HepG2 (cell line): ENCODE measurements at regions not wholly inside any gene's neighbourhood (a gene's known extent, or its start where the extent isn't known, plus 50 kb on each side); places are given as distances from the start of the nearest gene placed in this dataset.

Experiments
- ATAC-seq: fragments of 200-7000 bp; cut with Tn5 transposase; 3 replicates; pipeline ENCODE4 v1.9.1; 2020; ENCODE audit warnings: mild to moderate bottlenecking, moderate library complexity
- BruUV-seq: library from RNA; stranded (reverse); fragments of 400-500 nt; replicated peaks from 2 replicates; lab custom pipeline; 2021; lab: Mats Ljungman, UMichigan
- CTCF ChIA-PET: fragments of 300-600 bp; formaldehyde crosslinking; extraction: SDS; loops from one replicate; lab custom pipeline; 2021; ENCODE audit warnings: low total read pairs, inconsistent platforms, low intra/inter-chr PET ratio; lab: Yijun Ruan, JAX
- POLR2A ChIA-PET: fragments of 350-600 bp; sonication (Branson Sonifier 250); formaldehyde crosslinking; loops from one replicate; lab custom pipeline; 2020; ENCODE audit warnings: antibody characterized with exemption, inconsistent platforms; lab: Yijun Ruan, JAX
- DNase-seq: peaks from one replicate; pipeline ENCODE4 v3.0.0-alpha.2; 2015; ENCODE audit warnings: low spot score
- FAIRE-seq: peaks from 3 replicates; lab custom pipeline; 2011; peaks lifted over from hg19 to GRCh38; lab: Jason Lieb, UNC
- H2AFZ ChIP-seq: one replicate; pipeline ENCODE4 v1.6.1; 2011; ENCODE audit warnings: low read length, inconsistent platforms
- H3K27ac ChIP-seq: fragments of 300-600 bp; 3 replicates; pipeline ENCODE4 v1.8.0; 2011; ENCODE audit warnings: mixed run types, mild to moderate bottlenecking, mixed read lengths, low read length, inconsistent platforms; ENCODE audit not compliant: insufficient read depth; ENCODE audit errors: extremely low read length
- H3K27me3 ChIP-seq, 2 experiments: fragments of 200-600 bp in 1 of 2; 2 replicates in 1 of 2; 3 replicates in 1 of 2; pipeline versions ENCODE4 v1.6.0 to v1.8.0; 2011; ENCODE audit warnings: low read length in 2 of 2, mild to moderate bottlenecking in 2 of 2, moderate library complexity in 2 of 2, inconsistent platforms in 1 of 2; ENCODE audit not compliant: insufficient read depth in 2 of 2, control insufficient read depth in 1 of 2
- H3K36me3 ChIP-seq, 2 experiments: fragments of 200-600 bp in 1 of 2; replicated peaks in 1 of 2; 2 replicates in 1 of 2; 3 replicates in 1 of 2; pipeline versions ENCODE4 v1.5.1 to v1.8.0; 2011; ENCODE audit warnings: low read length in 2 of 2, inconsistent platforms in 1 of 2; ENCODE audit not compliant: insufficient read depth in 2 of 2, control insufficient read depth in 1 of 2
- H3K4me1 ChIP-seq: 2 replicates; pipeline ENCODE4 v1.5.1; 2012; ENCODE audit warnings: low read length, inconsistent platforms; ENCODE audit not compliant: insufficient read depth
- H3K4me2 ChIP-seq: 2 replicates; pipeline ENCODE4 v1.6.0; 2011; ENCODE audit warnings: low read depth, low read length, inconsistent platforms
- H3K4me3 ChIP-seq, 3 experiments: fragments of 200-600 bp in 1 of 3; sonication (generic), shearing (Covaris generic) in 1 of 3; replicated peaks in 1 of 3; 2 replicates each; pipeline ENCODE4 v1.5.1; 2011 to 2016; ENCODE audit warnings: low read length in 3 of 3, inconsistent platforms in 2 of 3, low read depth in 2 of 3, mild to moderate bottlenecking in 2 of 3, control low read depth in 1 of 3, mixed read lengths in 1 of 3; ENCODE audit not compliant: insufficient read depth in 1 of 3
- H3K79me2 ChIP-seq: one replicate; pipeline ENCODE4 v1.6.1; 2011; ENCODE audit warnings: low read length, inconsistent platforms; ENCODE audit not compliant: insufficient read depth
- H3K9ac ChIP-seq: 2 replicates; pipeline ENCODE4 v1.6.0; 2011; ENCODE audit warnings: mild to moderate bottlenecking, low read depth, low read length, inconsistent platforms; ENCODE audit not compliant: insufficient read depth
- H3K9me3 ChIP-seq: 2 replicates; pipeline ENCODE4 v1.5.1; 2012; ENCODE audit warnings: mild to moderate bottlenecking, low read length
- H4K20me1 ChIP-seq: 2 replicates; pipeline ENCODE4 v1.6.0; 2011; ENCODE audit warnings: inconsistent platforms, mild to moderate bottlenecking, low read length, moderate library complexity; ENCODE audit not compliant: insufficient read depth
- ATF7-NPFF ChIP-seq: sonication (generic); formaldehyde crosslinking; IDR thresholded peaks from 2 replicates; pipeline ENCODE4 v1.8.1; 2023; ENCODE audit warnings: mild to moderate bottlenecking, low read depth, missing genetic modification reagents, moderate library complexity
- DNMT1 ChIP-seq: sonication (generic); formaldehyde crosslinking; IDR thresholded peaks from 2 replicates; pipeline ENCODE4 v1.5.1; 2020; ENCODE audit warnings: mild to moderate bottlenecking, missing genetic modification reagents
- ISX ChIP-seq: sonication (generic); formaldehyde crosslinking; conservative IDR thresholded peaks from 2 replicates; pipeline ENCODE4 v1.5.0; 2020; ENCODE audit warnings: missing genetic modification reagents
- PHF20 ChIP-seq: sonication (generic); formaldehyde crosslinking; IDR thresholded peaks from 2 replicates; pipeline ENCODE4 v1.5.0; 2020; ENCODE audit warnings: mild to moderate bottlenecking, missing genetic modification reagents
- RFX1 ChIP-seq: fragments of 450-650 bp; IDR thresholded peaks from 2 replicates; pipeline ENCODE4 v1.6.1; 2017
- SALL2 ChIP-seq: sonication (generic); formaldehyde crosslinking; IDR thresholded peaks from 2 replicates; pipeline ENCODE4 v1.8.1; 2023; ENCODE audit warnings: mild to moderate bottlenecking, missing genetic modification reagents, inconsistent platforms
- ZMYM4 ChIP-seq: sonication (generic); formaldehyde crosslinking; IDR thresholded peaks from 2 replicates; pipeline ENCODE4 v1.8.1; 2023; ENCODE audit warnings: mild to moderate bottlenecking, missing genetic modification reagents
- ZNF550 ChIP-seq: sonication (generic); formaldehyde crosslinking; IDR thresholded peaks from 2 replicates; pipeline ENCODE4 v1.4.0; 2020; ENCODE audit warnings: mild to moderate bottlenecking, missing genetic modification reagents, borderline replicate concordance
- ZNF562 ChIP-seq: sonication (generic); formaldehyde crosslinking; IDR thresholded peaks from 2 replicates; pipeline ENCODE4 v1.8.0; 2022; ENCODE audit warnings: missing genetic modification reagents, borderline replicate concordance
- ZNF768 ChIP-seq: sonication (generic); formaldehyde crosslinking; IDR thresholded peaks from 2 replicates; pipeline ENCODE4 v1.4.0; 2020; ENCODE audit warnings: missing genetic modification reagents
- WGBS: methylation state at CpG from one replicate; pipeline ENCODE4 v1.1.6; 2017; ENCODE audit warnings: low lambda C conversion rate; 5-methylcytosine and 5-hydroxymethylcytosine counted together
- in situ Hi-C: cut with HindIII; loops from 2 replicates; pipeline ENCODE4 v1.10.0; 2017; ENCODE audit warnings: low pct_unique_long_range_greater_than_20kb; ENCODE audit not compliant: extremely low pct_ligation_motif_present
- intact Hi-C: fragments of 100-400 bp; cut with micrococcal nuclease; formaldehyde crosslinking; loops from one replicate; pipeline ENCODE4 v1.10.0; 2022; ENCODE audit not compliant: unreplicated experiment
- TF ChIP-seq, protein P1 (sequence below): sonication (generic); formaldehyde crosslinking; IDR thresholded peaks from 2 replicates; pipeline ENCODE4 v1.8.0; 2022; ENCODE audit warnings: mild to moderate bottlenecking, missing genetic modification reagents, borderline replicate concordance
- TF ChIP-seq, protein P2 (sequence below): sonication (generic); formaldehyde crosslinking; IDR thresholded peaks from 2 replicates; pipeline ENCODE4 v1.8.0; 2022; ENCODE audit warnings: mild to moderate bottlenecking, missing genetic modification reagents; ENCODE audit not compliant: insufficient replicate concordance
- TF ChIP-seq, protein P3 (sequence below): sonication (generic); formaldehyde crosslinking; IDR thresholded peaks from 2 replicates; pipeline ENCODE4 v1.9.0; 2021; ENCODE audit warnings: mild to moderate bottlenecking, missing genetic modification reagents
- TF ChIP-seq, protein P4 (sequence below): sonication (generic); formaldehyde crosslinking; IDR thresholded peaks from 2 replicates; pipeline ENCODE4 v1.8.0; 2022; ENCODE audit warnings: mild to moderate bottlenecking, missing genetic modification reagents, moderate library complexity
- TF ChIP-seq, protein P5 (sequence below): sonication (generic); formaldehyde crosslinking; IDR thresholded peaks from 2 replicates; pipeline ENCODE4 v1.5.0; 2020; ENCODE audit warnings: missing genetic modification reagents

DNA sequence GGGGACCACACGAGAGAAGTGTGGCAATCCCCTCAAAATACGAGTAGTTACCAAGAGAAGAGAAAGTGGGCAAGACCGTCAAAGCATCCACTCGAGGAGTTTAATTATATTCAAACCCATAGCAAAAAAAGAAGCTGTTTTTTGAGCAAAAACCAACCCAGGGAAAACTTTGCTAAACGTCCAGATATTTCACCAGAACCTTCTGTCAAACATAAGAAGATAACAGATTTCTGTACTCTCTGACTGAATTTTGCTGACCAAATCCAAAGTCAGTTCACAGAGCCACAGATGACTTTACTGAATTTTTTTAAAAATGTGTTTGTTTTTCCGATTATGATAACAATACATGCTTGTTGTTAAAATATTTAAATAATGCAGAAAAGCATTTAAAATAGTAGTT lies 145.6 kb upstream of the PTPN1 start:
- Histone ChIP-seq H3K9ac (no peak overlapping the region), H3K27ac (no peak overlapping the region), H3K4me3 (no peak overlapping the region), H3K4me2 (no peak overlapping the region), H3K4me1 (peaks cover 91% of the 10 kb centered on the region), H2AFZ (no peak overlapping the region), H3K9me3 (no peaks in the 10 kb centered on the region), H3K27me3 (peaks cover 2 to 30% of the 10 kb centered on the region in 2 experiments), H3K36me3 (no peaks in the 10 kb centered on the region), H4K20me1 (no peaks in the 10 kb centered on the region), H3K79me2 (no peaks in the 10 kb centered on the region)
- WGBS, result 43% methylated on average over 6 of the region's 6 CpGs
- ChIA-PET POLR2A (no interaction called here), CTCF (no interaction called here)
- in situ Hi-C loops (no loop called here), intact Hi-C loops (no loop called here)
- no peak for ATAC-seq
- BruUV-seq, result no TSS peak
- no peak for FAIRE-seq
- DNase-seq, result no peak
- TF ChIP-seq, protein P1, sequence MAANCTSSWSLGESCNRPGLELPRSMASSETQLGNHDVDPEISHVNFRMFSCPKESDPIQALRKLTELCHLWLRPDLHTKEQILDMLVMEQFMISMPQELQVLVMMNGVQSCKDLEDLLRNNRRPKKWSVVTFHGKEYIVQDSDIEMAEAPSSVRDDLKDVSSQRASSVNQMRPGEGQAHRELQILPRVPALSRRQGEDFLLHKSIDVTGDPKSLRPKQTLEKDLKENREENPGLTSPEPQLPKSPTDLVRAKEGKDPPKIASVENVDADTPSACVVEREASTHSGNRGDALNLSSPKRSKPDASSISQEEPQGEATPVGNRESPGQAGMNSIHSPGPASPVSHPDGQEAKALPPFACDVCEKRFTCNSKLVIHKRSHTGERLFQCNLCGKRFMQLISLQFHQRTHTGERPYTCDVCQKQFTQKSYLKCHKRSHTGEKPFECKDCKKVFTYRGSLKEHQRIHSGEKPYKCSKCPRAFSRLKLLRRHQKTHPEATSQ, result no peak
- TF ChIP-seq, protein P2, sequence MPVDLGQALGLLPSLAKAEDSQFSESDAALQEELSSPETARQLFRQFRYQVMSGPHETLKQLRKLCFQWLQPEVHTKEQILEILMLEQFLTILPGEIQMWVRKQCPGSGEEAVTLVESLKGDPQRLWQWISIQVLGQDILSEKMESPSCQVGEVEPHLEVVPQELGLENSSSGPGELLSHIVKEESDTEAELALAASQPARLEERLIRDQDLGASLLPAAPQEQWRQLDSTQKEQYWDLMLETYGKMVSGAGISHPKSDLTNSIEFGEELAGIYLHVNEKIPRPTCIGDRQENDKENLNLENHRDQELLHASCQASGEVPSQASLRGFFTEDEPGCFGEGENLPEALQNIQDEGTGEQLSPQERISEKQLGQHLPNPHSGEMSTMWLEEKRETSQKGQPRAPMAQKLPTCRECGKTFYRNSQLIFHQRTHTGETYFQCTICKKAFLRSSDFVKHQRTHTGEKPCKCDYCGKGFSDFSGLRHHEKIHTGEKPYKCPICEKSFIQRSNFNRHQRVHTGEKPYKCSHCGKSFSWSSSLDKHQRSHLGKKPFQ (CRISPR knock-in tag), result no peak
- TF ChIP-seq ISX (no peak), SALL2 (CRISPR knock-in tag) (no peak), PHF20 (CRISPR knock-in tag) (no peak), ATF7-NPFF (CRISPR knock-in tag) (no peak), ZNF768 (no peak), ZMYM4 (no peak), RFX1 (no peak), ZNF550 (CRISPR knock-in tag) (no peak), ZNF562 (CRISPR knock-in tag) (no peak), DNMT1 (CRISPR knock-in tag) (no peak)
- TF ChIP-seq, protein P3, sequence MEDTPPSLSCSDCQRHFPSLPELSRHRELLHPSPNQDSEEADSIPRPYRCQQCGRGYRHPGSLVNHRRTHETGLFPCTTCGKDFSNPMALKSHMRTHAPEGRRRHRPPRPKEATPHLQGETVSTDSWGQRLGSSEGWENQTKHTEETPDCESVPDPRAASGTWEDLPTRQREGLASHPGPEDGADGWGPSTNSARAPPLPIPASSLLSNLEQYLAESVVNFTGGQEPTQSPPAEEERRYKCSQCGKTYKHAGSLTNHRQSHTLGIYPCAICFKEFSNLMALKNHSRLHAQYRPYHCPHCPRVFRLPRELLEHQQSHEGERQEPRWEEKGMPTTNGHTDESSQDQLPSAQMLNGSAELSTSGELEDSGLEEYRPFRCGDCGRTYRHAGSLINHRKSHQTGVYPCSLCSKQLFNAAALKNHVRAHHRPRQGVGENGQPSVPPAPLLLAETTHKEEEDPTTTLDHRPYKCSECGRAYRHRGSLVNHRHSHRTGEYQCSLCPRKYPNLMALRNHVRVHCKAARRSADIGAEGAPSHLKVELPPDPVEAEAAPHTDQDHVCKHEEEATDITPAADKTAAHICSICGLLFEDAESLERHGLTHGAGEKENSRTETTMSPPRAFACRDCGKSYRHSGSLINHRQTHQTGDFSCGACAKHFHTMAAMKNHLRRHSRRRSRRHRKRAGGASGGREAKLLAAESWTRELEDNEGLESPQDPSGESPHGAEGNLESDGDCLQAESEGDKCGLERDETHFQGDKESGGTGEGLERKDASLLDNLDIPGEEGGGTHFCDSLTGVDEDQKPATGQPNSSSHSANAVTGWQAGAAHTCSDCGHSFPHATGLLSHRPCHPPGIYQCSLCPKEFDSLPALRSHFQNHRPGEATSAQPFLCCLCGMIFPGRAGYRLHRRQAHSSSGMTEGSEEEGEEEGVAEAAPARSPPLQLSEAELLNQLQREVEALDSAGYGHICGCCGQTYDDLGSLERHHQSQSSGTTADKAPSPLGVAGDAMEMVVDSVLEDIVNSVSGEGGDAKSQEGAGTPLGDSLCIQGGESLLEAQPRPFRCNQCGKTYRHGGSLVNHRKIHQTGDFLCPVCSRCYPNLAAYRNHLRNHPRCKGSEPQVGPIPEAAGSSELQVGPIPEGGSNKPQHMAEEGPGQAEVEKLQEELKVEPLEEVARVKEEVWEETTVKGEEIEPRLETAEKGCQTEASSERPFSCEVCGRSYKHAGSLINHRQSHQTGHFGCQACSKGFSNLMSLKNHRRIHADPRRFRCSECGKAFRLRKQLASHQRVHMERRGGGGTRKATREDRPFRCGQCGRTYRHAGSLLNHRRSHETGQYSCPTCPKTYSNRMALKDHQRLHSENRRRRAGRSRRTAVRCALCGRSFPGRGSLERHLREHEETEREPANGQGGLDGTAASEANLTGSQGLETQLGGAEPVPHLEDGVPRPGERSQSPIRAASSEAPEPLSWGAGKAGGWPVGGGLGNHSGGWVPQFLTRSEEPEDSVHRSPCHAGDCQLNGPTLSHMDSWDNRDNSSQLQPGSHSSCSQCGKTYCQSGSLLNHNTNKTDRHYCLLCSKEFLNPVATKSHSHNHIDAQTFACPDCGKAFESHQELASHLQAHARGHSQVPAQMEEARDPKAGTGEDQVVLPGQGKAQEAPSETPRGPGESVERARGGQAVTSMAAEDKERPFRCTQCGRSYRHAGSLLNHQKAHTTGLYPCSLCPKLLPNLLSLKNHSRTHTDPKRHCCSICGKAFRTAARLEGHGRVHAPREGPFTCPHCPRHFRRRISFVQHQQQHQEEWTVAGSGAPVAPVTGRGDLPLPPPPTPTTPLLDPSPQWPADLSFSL, result no peak
- TF ChIP-seq, protein P4, sequence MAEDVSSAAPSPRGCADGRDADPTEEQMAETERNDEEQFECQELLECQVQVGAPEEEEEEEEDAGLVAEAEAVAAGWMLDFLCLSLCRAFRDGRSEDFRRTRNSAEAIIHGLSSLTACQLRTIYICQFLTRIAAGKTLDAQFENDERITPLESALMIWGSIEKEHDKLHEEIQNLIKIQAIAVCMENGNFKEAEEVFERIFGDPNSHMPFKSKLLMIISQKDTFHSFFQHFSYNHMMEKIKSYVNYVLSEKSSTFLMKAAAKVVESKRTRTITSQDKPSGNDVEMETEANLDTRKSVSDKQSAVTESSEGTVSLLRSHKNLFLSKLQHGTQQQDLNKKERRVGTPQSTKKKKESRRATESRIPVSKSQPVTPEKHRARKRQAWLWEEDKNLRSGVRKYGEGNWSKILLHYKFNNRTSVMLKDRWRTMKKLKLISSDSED (CRISPR knock-in tag), result no peak
- TF ChIP-seq, protein P5, sequence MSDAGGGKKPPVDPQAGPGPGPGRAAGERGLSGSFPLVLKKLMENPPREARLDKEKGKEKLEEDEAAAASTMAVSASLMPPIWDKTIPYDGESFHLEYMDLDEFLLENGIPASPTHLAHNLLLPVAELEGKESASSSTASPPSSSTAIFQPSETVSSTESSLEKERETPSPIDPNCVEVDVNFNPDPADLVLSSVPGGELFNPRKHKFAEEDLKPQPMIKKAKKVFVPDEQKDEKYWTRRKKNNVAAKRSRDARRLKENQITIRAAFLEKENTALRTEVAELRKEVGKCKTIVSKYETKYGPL (CRISPR knock-in tag), result no peak
